Nephron (organoid): ENCODE measurements at regions not wholly inside any gene's neighbourhood (a gene's known extent, or its start where the extent isn't known, plus 50 kb on each side); places are given as distances from the start of the nearest gene placed in this dataset.
"Not testable (repeated sequence)": the region's sequence is repeated elsewhere in the genome, so short reads cannot be mapped to it uniquely, and the experiment has no call there.

Experiments used
- H3K27ac Mint-ChIP-seq, 3 experiments: 2 replicates each; pipeline ENCODE4 v1.8.0; 2020; ENCODE audit warnings: mixed read lengths in 3 of 3, mild to moderate bottlenecking in 2 of 3, moderate library complexity in 1 of 3
- H3K27me3 Mint-ChIP-seq: 2 replicates; pipeline ENCODE4 v1.8.0; 2021; ENCODE audit warnings: low read depth, mild to moderate bottlenecking, moderate library complexity, mixed read lengths
- H3K36me3 Mint-ChIP-seq: 2 replicates; pipeline ENCODE4 v1.8.0; 2020; ENCODE audit warnings: low read depth, mixed read lengths
- H3K4me1 Mint-ChIP-seq: 2 replicates; pipeline ENCODE4 v1.8.0; 2020; ENCODE audit warnings: mixed read lengths
- H3K4me3 Mint-ChIP-seq, 3 experiments: 2 replicates each; pipeline ENCODE4 v1.8.0; 2020; ENCODE audit warnings: mild to moderate bottlenecking in 3 of 3, mixed read lengths in 3 of 3, moderate library complexity in 2 of 3
- H3K9me3 Mint-ChIP-seq: 2 replicates; pipeline ENCODE4 v1.8.0; 2020; ENCODE audit warnings: mixed read lengths
- TF ChIP-seq, protein P1 (sequence below), 3 experiments: fragments of 200-600 bp; sonication (generic); IDR thresholded peaks; one replicate each; pipeline ENCODE4 v1.5.0; 2021; ENCODE audit warnings: antibody characterized with exemption in 3 of 3; ENCODE audit not compliant: unreplicated experiment in 3 of 3

DNA sequence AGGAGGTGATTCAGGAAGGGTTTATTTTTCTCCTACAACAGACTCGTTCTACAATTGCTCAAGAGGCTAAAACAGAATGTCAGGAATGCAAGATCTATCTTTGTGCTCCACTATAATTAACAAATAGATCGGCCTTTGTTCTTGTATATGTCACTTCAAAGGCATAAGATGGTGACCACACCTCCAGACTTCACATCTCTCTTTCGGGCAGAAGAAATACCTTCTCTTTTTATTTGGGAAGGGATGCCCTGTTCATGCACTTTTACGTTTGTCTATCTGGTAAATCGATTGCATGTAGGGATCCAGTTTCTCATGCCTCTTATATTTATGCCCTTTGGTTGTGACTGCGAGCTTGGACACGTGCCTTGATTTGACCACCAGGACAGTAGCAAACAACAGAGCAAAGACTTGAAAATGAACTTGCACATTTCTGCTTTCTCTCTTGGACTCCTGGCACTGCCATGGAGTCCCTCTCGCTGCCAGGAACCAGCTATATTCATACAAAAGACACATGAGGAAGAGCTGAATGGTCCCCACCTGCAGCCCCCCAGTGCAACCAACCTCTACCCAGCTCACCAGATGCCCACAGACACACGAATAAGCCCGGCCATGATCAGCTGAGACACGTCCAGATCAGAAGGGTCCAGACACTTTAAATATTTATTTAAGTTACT, 219.8 kb upstream of the STXBP5 start:
- Mint-ChIP-seq H3K27ac (no peak overlapping the region), H3K4me3 (no peak overlapping the region), H3K9me3 (peaks cover 14% of the 10 kb centered on the region), H3K36me3 (no peaks in the 10 kb centered on the region), H3K4me1 (peaks cover 11% of the 10 kb centered on the region), H3K27me3 (peaks cover 5% of the 10 kb centered on the region)
- TF ChIP-seq, protein P1, sequence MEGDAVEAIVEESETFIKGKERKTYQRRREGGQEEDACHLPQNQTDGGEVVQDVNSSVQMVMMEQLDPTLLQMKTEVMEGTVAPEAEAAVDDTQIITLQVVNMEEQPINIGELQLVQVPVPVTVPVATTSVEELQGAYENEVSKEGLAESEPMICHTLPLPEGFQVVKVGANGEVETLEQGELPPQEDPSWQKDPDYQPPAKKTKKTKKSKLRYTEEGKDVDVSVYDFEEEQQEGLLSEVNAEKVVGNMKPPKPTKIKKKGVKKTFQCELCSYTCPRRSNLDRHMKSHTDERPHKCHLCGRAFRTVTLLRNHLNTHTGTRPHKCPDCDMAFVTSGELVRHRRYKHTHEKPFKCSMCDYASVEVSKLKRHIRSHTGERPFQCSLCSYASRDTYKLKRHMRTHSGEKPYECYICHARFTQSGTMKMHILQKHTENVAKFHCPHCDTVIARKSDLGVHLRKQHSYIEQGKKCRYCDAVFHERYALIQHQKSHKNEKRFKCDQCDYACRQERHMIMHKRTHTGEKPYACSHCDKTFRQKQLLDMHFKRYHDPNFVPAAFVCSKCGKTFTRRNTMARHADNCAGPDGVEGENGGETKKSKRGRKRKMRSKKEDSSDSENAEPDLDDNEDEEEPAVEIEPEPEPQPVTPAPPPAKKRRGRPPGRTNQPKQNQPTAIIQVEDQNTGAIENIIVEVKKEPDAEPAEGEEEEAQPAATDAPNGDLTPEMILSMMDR (IDR thresholded peaks at IDR 0.05; ENCODE audit: unreplicated experiment in 3 of 3): no peak

DNA sequence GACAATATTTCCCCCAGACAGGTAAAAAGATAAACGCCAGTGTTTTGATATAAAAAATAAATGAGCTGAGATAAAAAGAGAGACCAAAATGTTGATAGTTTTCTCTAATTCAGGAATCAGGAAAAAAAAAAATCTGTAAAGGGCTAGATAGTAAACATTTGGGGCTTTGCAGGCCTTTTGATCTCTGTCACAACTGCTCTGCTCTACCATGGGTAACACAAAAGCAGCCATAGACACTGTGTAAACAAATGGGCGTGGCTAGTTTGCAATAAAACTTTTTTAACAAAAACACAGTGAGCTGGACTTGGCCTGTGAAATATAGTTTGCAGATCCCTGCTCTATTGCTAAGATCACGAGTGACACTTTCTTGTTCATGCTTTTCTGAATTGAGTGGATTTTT, 219.1 kb upstream of the STXBP5 start:
- TF ChIP-seq, protein P1 (IDR thresholded peaks at IDR 0.05; ENCODE audit: unreplicated experiment in 3 of 3): no peak
- Mint-ChIP-seq H3K9me3 (peaks cover 14% of the 10 kb centered on the region), H3K27me3 (peaks cover 5% of the 10 kb centered on the region), H3K27ac (no peak overlapping the region), H3K36me3 (no peaks in the 10 kb centered on the region), H3K4me1 (peaks cover 11% of the 10 kb centered on the region), H3K4me3 (no peak overlapping the region)

DNA sequence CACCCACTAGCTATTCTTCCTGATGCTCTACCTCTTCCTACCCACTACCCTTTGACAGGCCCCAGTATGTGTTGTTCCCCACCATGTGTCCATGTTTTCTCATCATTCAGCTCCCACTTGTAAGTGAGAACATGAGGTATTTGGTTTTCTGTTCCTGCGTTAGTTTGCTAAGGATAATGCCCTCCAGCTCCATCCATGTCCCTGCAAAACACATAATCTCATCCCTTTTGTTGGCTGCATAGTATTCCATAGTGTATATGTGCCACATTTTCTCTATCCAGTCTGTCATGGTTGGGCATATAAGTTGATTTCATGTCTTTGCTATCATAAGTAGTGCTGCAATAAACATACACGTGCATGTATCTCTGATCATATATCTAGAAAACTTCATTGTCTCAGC, 218.3 kb upstream of the STXBP5 start:
- Mint-ChIP-seq H3K27ac (no peak overlapping the region), H3K36me3 (no peaks in the 10 kb centered on the region), H3K4me3 (no peak overlapping the region), H3K9me3 (peaks cover 14% of the 10 kb centered on the region), H3K4me1 (peaks cover 16% of the 10 kb centered on the region), H3K27me3 (peaks cover 5% of the 10 kb centered on the region)
- TF ChIP-seq, protein P1 (IDR thresholded peaks at IDR 0.05; ENCODE audit: unreplicated experiment in 3 of 3): no peak

DNA sequence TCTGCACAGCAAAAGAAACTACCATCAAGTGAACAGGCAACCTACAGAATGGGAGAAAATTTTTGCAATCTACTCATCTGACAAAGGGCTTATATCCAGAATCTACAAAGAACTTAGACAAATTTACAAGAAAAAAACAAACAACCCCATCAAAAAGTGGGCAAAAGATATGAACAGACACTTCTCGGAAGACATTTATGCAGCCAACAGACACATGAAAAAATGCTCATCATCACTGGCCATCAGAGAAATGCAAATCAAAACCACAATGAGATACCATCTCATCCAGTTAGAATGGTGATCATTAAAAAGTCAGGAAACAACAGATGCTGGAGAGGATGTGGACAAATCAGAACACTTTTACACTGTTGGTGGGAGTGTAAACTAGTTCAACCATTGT, 216.3 kb upstream of the STXBP5 start:
- not testable (repeated sequence) for H3K4me3 Mint-ChIP-seq, H3K27me3 Mint-ChIP-seq, H3K36me3 Mint-ChIP-seq, H3K27ac Mint-ChIP-seq
- H3K9me3 Mint-ChIP-seq: peaks cover 19% of the 10 kb centered on the region
- H3K4me1 Mint-ChIP-seq: peaks cover 16% of the 10 kb centered on the region

DNA sequence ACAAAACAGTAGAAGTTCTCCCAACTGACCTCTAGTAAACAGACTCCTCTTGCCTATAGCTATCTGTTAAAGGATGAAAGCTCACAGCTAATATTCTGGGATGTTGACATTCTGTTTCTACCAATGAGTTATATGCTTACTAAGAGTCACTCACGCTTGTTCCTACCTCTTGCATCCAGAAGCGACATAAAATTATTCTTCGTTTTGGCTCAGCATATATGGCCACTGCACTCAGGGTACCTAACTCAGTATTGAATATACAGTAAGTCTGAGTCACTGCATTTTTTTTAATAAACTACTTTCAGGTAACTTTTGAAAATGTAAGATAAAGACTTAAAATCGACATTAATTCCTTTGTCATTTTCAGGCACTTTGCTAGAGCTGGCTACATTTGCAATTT, 214.4 kb upstream of the STXBP5 start:
- peaks cover 5% of the 10 kb centered on the region for H3K4me1 Mint-ChIP-seq
- no peak overlapping the region for H3K4me3 Mint-ChIP-seq
- H3K36me3 Mint-ChIP-seq: no peaks in the 10 kb centered on the region
- H3K27ac Mint-ChIP-seq: no peak overlapping the region
- peaks cover 5% of the 10 kb centered on the region for H3K27me3 Mint-ChIP-seq
- TF ChIP-seq, protein P1 (IDR thresholded peaks at IDR 0.05; ENCODE audit: unreplicated experiment in 3 of 3): no peak
- peaks cover 23% of the 10 kb centered on the region for H3K9me3 Mint-ChIP-seq

DNA sequence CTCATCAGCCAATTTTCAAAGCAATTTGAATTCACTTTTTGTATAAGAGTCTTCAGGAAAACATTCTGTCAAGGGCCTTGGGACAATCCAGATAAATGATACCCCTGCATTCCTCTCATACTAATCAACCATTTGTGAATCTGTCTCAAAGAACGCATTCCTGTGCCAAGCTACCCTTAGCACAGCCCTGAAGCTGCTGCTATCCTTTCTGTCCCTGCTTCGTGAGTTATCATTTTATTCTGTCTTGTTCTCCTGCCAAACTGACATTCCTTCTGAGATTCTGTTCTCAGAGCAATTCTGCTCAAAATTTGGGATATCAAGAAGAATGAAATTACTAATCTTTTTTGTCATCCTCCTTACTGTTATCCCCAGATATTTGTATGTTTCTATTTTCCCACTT, 213.9 kb upstream of the STXBP5 start:
- TF ChIP-seq, protein P1 (IDR thresholded peaks at IDR 0.05; ENCODE audit: unreplicated experiment in 3 of 3): no peak
- H3K9me3 Mint-ChIP-seq: peaks cover 23% of the 10 kb centered on the region
- H3K4me1 Mint-ChIP-seq: peaks cover 5% of the 10 kb centered on the region
- no peak overlapping the region for H3K27ac Mint-ChIP-seq
- no peaks in the 10 kb centered on the region for H3K36me3 Mint-ChIP-seq
- no peak overlapping the region for H3K4me3 Mint-ChIP-seq
- H3K27me3 Mint-ChIP-seq: peaks cover 5% of the 10 kb centered on the region
